Esophagus (tissue), 2 donors: ENCODE measurements at regions not wholly inside any gene's neighbourhood (a gene's known extent, or its start where the extent isn't known, plus 50 kb on each side); places are given as distances from the start of the nearest gene placed in this dataset.
"Not testable (repeated sequence)": the region's sequence is repeated elsewhere in the genome, so short reads cannot be mapped to it uniquely, and the experiment has no call there.

Source experiments
- H3K27ac ChIP-seq, 2 donors: one replicate each; pipeline ENCODE4 v1.5.1; 2013; ENCODE audit warnings: low read depth in 2 of 2, mild to moderate bottlenecking in 2 of 2, inconsistent platforms in 1 of 2, low read length in 1 of 2, moderate library complexity in 1 of 2
- H3K27me3 ChIP-seq, 2 donors: one replicate each; pipeline ENCODE4 v1.6.1; 2013; ENCODE audit warnings: low read length in 2 of 2, control low read depth in 1 of 2, mild to moderate bottlenecking in 1 of 2; ENCODE audit not compliant: insufficient read depth in 2 of 2, control insufficient read depth in 1 of 2
- H3K36me3 ChIP-seq, 2 donors: one replicate each; pipeline ENCODE4 v1.6.1; 2013; ENCODE audit warnings: low read length in 1 of 2; ENCODE audit not compliant: control insufficient read depth in 2 of 2, insufficient read depth in 2 of 2
- H3K4me1 ChIP-seq, 2 donors: one replicate each; pipeline ENCODE4 v1.6.1; 2013; ENCODE audit warnings: low read length in 1 of 2; ENCODE audit not compliant: control insufficient read depth in 2 of 2, insufficient read depth in 2 of 2
- H3K4me3 ChIP-seq, 2 donors: one replicate each; pipeline ENCODE4 v1.5.1; 2013; ENCODE audit warnings: low read length in 2 of 2, mild to moderate bottlenecking in 2 of 2, low read depth in 1 of 2, moderate library complexity in 1 of 2
- H3K9me3 ChIP-seq, 2 donors: one replicate each; pipeline ENCODE4 v1.6.1; 2013; ENCODE audit warnings: mild to moderate bottlenecking in 2 of 2, low read depth in 1 of 2, low read length in 1 of 2, moderate library complexity in 1 of 2; ENCODE audit not compliant: control insufficient read depth in 2 of 2, insufficient read depth in 1 of 2
- WGBS, 2 donors: extraction: QIAGEN DNeasy Blood & Tissue Kit; methylation state at CpG; one replicate each; pipeline ENCODE4 v1.1.7; 2013; 5-methylcytosine and 5-hydroxymethylcytosine counted together
- donor health status: healthy with polysubstance abuse.
- donor health status: Bipolar disorder and iron deficiency.

GRCh38 chr2:7876445-7876844 lies 805.4 kb upstream of the ID2 start:
- H3K4me3 ChIP-seq, H3K27me3 ChIP-seq, H3K4me1 ChIP-seq, H3K27ac ChIP-seq, H3K36me3 ChIP-seq, H3K9me3 ChIP-seq: not testable (repeated sequence)
- 83 to 92% methylated on average over 8 of the region's 8 CpGs for WGBS, 2 donors

- not testable (repeated sequence) for H3K4me3 ChIP-seq, H3K27ac ChIP-seq, H3K36me3 ChIP-seq, H3K27me3 ChIP-seq, H3K4me1 ChIP-seq, H3K9me3 ChIP-seq
- WGBS, 2 donors, result 95 to 96% methylated on average over 9 to 11 of the region's 12 CpGs
Observed at GRCh38 chr2:7878266-7878665, 803.6 kb upstream of the ID2 start.

GRCh38 chr2:7878786-7879482 lies 802.9 kb upstream of the ID2 start:
- 77 to 80% methylated on average over 12 of the region's 12 CpGs for WGBS, 2 donors
- no peak overlapping the region for H3K27ac ChIP-seq
- no peaks in the 10 kb centered on the region for H3K9me3 ChIP-seq
- H3K4me3 ChIP-seq, result no peak overlapping the region
- no peaks in the 10 kb centered on the region for H3K36me3 ChIP-seq
- no peaks in the 10 kb centered on the region for H3K27me3 ChIP-seq
- no peaks in the 10 kb centered on the region for H3K4me1 ChIP-seq

GRCh38 chr2:7879483-7879835 lies 802.4 kb upstream of the ID2 start:
- no peaks in the 10 kb centered on the region for H3K36me3 ChIP-seq
- 94 to 100% methylated on average over 1 of the region's 1 CpG for WGBS, 2 donors

GRCh38 chr2:7880126-7880525 lies 801.7 kb upstream of the ID2 start:
- WGBS, 2 donors, result 97 to 98% methylated on average over 2 of the region's 2 CpGs
- no peak overlapping the region for H3K4me3 ChIP-seq

More at GRCh38 chr2:7879483-7879835, 802.4 kb upstream of the ID2 start:
- H3K27me3 ChIP-seq, result no peaks in the 10 kb centered on the region
- no peaks in the 10 kb centered on the region for H3K9me3 ChIP-seq
- no peak overlapping the region for H3K27ac ChIP-seq
- no peaks in the 10 kb centered on the region for H3K4me1 ChIP-seq
- H3K4me3 ChIP-seq, result no peak overlapping the region

GRCh38 chr2:7880566-7880965 lies 801.3 kb upstream of the ID2 start:
- Histone ChIP-seq H3K4me3 (no peak overlapping the region), H3K9me3 (no peaks in the 10 kb centered on the region), H3K4me1 (no peaks in the 10 kb centered on the region), H3K27ac (no peak overlapping the region), H3K27me3 (no peaks in the 10 kb centered on the region), H3K36me3 (no peaks in the 10 kb centered on the region)
- WGBS, 2 donors, result 65 to 67% methylated on average over 2 of the region's 2 CpGs

More at GRCh38 chr2:7880126-7880525, 801.7 kb upstream of the ID2 start:
- H3K27ac ChIP-seq, result no peak overlapping the region
- H3K36me3 ChIP-seq, result no peaks in the 10 kb centered on the region
- no peaks in the 10 kb centered on the region for H3K9me3 ChIP-seq
- H3K4me1 ChIP-seq, result no peaks in the 10 kb centered on the region
- no peaks in the 10 kb centered on the region for H3K27me3 ChIP-seq

- no peak overlapping the region for H3K27ac ChIP-seq
- WGBS, 2 donors, result 59 to 65% methylated on average over 5 of the region's 5 CpGs
Observed at GRCh38 chr2:7881063-7881462, 800.8 kb upstream of the ID2 start.

GRCh38 chr2:7881466-7881865 lies 800.4 kb upstream of the ID2 start:
- no peaks in the 10 kb centered on the region for H3K9me3 ChIP-seq
- no peak overlapping the region for H3K4me3 ChIP-seq
- no peaks in the 10 kb centered on the region for H3K36me3 ChIP-seq
- H3K27ac ChIP-seq, result no peak overlapping the region
- no peaks in the 10 kb centered on the region for H3K27me3 ChIP-seq
- 79 to 85% methylated on average over 4 of the region's 4 CpGs for WGBS, 2 donors
- no peaks in the 10 kb centered on the region for H3K4me1 ChIP-seq

More at GRCh38 chr2:7881063-7881462, 800.8 kb upstream of the ID2 start:
- no peaks in the 10 kb centered on the region for H3K27me3 ChIP-seq
- H3K4me3 ChIP-seq, result no peak overlapping the region
- H3K36me3 ChIP-seq, result no peaks in the 10 kb centered on the region
- H3K9me3 ChIP-seq, result no peaks in the 10 kb centered on the region
- H3K4me1 ChIP-seq, result no peaks in the 10 kb centered on the region

- Histone ChIP-seq H3K36me3 (no peaks in the 10 kb centered on the region), H3K9me3 (no peaks in the 10 kb centered on the region), H3K4me3 (no peak overlapping the region), H3K27ac (no peak overlapping the region), H3K4me1 (no peaks in the 10 kb centered on the region), H3K27me3 (no peaks in the 10 kb centered on the region)
Observed at GRCh38 chr2:7882296-7882695, 799.6 kb upstream of the ID2 start.

- Histone ChIP-seq H3K27me3 (no peaks in the 10 kb centered on the region), H3K4me1 (no peaks in the 10 kb centered on the region), H3K36me3 (no peaks in the 10 kb centered on the region), H3K9me3 (no peaks in the 10 kb centered on the region), H3K4me3 (no peak overlapping the region), H3K27ac (no peak overlapping the region)
- 66 to 79% methylated on average over 4 of the region's 4 CpGs for WGBS, 2 donors
Observed at GRCh38 chr2:7884338-7884737, 797.5 kb upstream of the ID2 start.
